ENCODE measurements at regions not wholly inside any gene's neighbourhood (a gene's known extent, or its start where the extent isn't known, plus 50 kb on each side); places are given as distances from the start of the nearest gene placed in this dataset.

- no peak for TF ChIP-seq YY1 (IDR thresholded peaks at IDR 0.05)
- no peak for TF ChIP-seq FOXA1 (IDR thresholded peaks at IDR 0.05)
- no peak for TF ChIP-seq JUND (IDR thresholded peaks at IDR 0.05)
- TF ChIP-seq ZBTB33 (IDR thresholded peaks at IDR 0.05) = no peak
- TF ChIP-seq MAX (IDR thresholded peaks at IDR 0.05) = no peak
- TF ChIP-seq RAD21 (IDR thresholded peaks at IDR 0.05) = no peak
- no peak for TF ChIP-seq EGR1 (IDR thresholded peaks at IDR 0.05; ENCODE audit: low read depth in 2 of 2)
- TF ChIP-seq HNF4G (IDR thresholded peaks at IDR 0.05) = no peak
- TF ChIP-seq FOXA2 (IDR thresholded peaks at IDR 0.05) = no peak
- no peak for TF ChIP-seq GABPA (IDR thresholded peaks at IDR 0.05 in 1 of 2, conservative IDR thresholded peaks at IDR 0.05 in 1 of 2)
- no peak for TF ChIP-seq CTCF (IDR thresholded peaks at IDR 0.05; ENCODE audit: low read depth, low read length, missing input control)
- no peak for TF ChIP-seq REST (IDR thresholded peaks at IDR 0.05)
- no peak for TF ChIP-seq TAF1 (conservative IDR thresholded peaks at IDR 0.05)
- TF ChIP-seq RXRA (IDR thresholded peaks at IDR 0.05) = no peak
- no peak for TF ChIP-seq NR2F2 (IDR thresholded peaks at IDR 0.05)
- TF ChIP-seq ATF3 (IDR thresholded peaks at IDR 0.05) = no peak
- no peak for TF ChIP-seq SP1 (IDR thresholded peaks at IDR 0.05)
- Histone ChIP-seq H3K27ac (ENCODE audit: low read depth in 1 of 2, low read length in 2 of 2) (no peak overlapping the region), H3K36me3 (ENCODE audit: control insufficient read depth in 4 of 4, insufficient read depth in 3 of 4, low read depth in 1 of 4, low read length in 3 of 4) (no peaks in the 10 kb centered on the region), H3K4me1 (ENCODE audit: control insufficient read depth in 4 of 4, insufficient read depth in 4 of 4, low read length in 3 of 4) (no peaks in the 10 kb centered on the region), H3K27me3 (ENCODE audit: control insufficient read depth in 4 of 4, insufficient read depth in 4 of 4, low read length in 3 of 4) (no peaks in the 10 kb centered on the region), H3K4me3 (ENCODE audit: low read depth in 1 of 3, low read length in 3 of 3) (no peak overlapping the region), H3K9me3 (ENCODE audit: control insufficient read depth in 4 of 4, low read length in 3 of 4) (peaks cover 0 to 9% (median 0%) of the 10 kb centered on the region in 4 donors), H3K9ac (ENCODE audit: low read depth in 1 of 2, low read length in 2 of 2) (no peak overlapping the region)
- no peak for DNase-seq (ENCODE audit: low spot score)
- WGBS = 88% methylated on average over 3 of the region's 3 CpGs
These were observed 142.7 kb upstream of the CREB1 start for GRCh38 chr2:207387001-207387571.

All from liver (tissue), 8 donors.